ENCODE measurements at regions not wholly inside any gene's neighbourhood (a gene's known extent, or its start where the extent isn't known, plus 50 kb on each side); places are given as distances from the start of the nearest gene placed in this dataset.

DNA sequence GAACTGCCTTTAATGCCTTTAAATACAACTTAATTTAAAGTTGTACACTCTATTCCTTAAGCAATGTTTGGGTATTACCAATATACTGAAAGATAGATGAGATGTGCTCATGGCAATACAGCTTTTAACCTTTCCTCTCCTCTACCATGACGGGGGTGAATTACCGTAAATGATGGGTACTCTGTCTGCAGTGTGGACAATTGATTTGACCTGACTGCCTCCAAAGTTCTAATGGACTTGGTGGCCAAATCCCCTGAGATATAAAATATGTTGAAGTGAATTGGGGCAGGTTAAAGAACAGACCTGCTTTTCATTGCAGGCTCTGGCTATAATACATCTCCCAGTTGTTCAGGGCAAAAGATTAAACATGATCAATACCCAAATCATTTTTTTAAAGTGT is 367.4 kb upstream of the NR5A2 start:
- TF ChIP-seq JUNB (IDR thresholded peaks at IDR 0.05) (no peak), ATF7 (IDR thresholded peaks at IDR 0.05; ENCODE audit: low read depth) (no peak), RAD21 (IDR thresholded peaks at IDR 0.05; ENCODE audit: insufficient read depth, low read depth, low read length) (no peak), SMARCA5 (IDR thresholded peaks at IDR 0.05) (no peak), NFIC (IDR thresholded peaks at IDR 0.05; ENCODE audit: low read depth, low read length) (no peak), SUZ12 (IDR thresholded peaks at IDR 0.05; ENCODE audit: unreplicated experiment) (no peak), SMC3 (IDR thresholded peaks at IDR 0.05; ENCODE audit: borderline replicate concordance, low read length) (no peak), GABPA (IDR thresholded peaks at IDR 0.05; ENCODE audit: low read depth) (no peak), ZNF274 (IDR thresholded peaks at IDR 0.05; ENCODE audit: insufficient read depth, insufficient read length) (no peak)
- TF ChIP-seq, protein P1, sequence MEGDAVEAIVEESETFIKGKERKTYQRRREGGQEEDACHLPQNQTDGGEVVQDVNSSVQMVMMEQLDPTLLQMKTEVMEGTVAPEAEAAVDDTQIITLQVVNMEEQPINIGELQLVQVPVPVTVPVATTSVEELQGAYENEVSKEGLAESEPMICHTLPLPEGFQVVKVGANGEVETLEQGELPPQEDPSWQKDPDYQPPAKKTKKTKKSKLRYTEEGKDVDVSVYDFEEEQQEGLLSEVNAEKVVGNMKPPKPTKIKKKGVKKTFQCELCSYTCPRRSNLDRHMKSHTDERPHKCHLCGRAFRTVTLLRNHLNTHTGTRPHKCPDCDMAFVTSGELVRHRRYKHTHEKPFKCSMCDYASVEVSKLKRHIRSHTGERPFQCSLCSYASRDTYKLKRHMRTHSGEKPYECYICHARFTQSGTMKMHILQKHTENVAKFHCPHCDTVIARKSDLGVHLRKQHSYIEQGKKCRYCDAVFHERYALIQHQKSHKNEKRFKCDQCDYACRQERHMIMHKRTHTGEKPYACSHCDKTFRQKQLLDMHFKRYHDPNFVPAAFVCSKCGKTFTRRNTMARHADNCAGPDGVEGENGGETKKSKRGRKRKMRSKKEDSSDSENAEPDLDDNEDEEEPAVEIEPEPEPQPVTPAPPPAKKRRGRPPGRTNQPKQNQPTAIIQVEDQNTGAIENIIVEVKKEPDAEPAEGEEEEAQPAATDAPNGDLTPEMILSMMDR (IDR thresholded peaks at IDR 0.05 in 2 of 3, conservative IDR thresholded peaks at IDR 0.05 in 1 of 3; ENCODE audit: control insufficient read depth in 2 of 3, extremely low read depth in 1 of 3, insufficient read depth in 1 of 3, low read depth in 3 of 3, low read length in 3 of 3): no peak
- TF ChIP-seq, protein P2, sequence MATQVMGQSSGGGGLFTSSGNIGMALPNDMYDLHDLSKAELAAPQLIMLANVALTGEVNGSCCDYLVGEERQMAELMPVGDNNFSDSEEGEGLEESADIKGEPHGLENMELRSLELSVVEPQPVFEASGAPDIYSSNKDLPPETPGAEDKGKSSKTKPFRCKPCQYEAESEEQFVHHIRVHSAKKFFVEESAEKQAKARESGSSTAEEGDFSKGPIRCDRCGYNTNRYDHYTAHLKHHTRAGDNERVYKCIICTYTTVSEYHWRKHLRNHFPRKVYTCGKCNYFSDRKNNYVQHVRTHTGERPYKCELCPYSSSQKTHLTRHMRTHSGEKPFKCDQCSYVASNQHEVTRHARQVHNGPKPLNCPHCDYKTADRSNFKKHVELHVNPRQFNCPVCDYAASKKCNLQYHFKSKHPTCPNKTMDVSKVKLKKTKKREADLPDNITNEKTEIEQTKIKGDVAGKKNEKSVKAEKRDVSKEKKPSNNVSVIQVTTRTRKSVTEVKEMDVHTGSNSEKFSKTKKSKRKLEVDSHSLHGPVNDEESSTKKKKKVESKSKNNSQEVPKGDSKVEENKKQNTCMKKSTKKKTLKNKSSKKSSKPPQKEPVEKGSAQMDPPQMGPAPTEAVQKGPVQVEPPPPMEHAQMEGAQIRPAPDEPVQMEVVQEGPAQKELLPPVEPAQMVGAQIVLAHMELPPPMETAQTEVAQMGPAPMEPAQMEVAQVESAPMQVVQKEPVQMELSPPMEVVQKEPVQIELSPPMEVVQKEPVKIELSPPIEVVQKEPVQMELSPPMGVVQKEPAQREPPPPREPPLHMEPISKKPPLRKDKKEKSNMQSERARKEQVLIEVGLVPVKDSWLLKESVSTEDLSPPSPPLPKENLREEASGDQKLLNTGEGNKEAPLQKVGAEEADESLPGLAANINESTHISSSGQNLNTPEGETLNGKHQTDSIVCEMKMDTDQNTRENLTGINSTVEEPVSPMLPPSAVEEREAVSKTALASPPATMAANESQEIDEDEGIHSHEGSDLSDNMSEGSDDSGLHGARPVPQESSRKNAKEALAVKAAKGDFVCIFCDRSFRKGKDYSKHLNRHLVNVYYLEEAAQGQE (IDR thresholded peaks at IDR 0.05; ENCODE audit: low read depth, low read length): no peak
